NCI-H2107 (cell line): ENCODE measurements at regions not wholly inside any gene's neighbourhood (a gene's known extent, or its start where the extent isn't known, plus 50 kb on each side); places are given as distances from the start of the nearest gene placed in this dataset.

ENCODE experiments used
- DNase-seq: peaks from one replicate; lab custom pipeline; 2025; lab: John Stamatoyannopoulos, UW

GRCh38 chr10:78688901-78689583, 379.7 kb upstream of the ZMIZ1 start:
- peak; percentile 67 for DNase-seq

GRCh38 chr10:78689584-78689935, 379.2 kb upstream of the ZMIZ1 start:
- DNase-seq, result no peak

GRCh38 chr10:78690354-78691111, 378.2 kb upstream of the ZMIZ1 start:
- DNase-seq, result no peak

- no peak for DNase-seq
Observed at GRCh38 chr10:78691301-78692030, 377.3 kb upstream of the ZMIZ1 start.

GRCh38 chr10:78692071-78692470, 376.7 kb upstream of the ZMIZ1 start:
- no peak for DNase-seq

GRCh38 chr10:78695846-78696245, 372.9 kb upstream of the ZMIZ1 start:
- no peak for DNase-seq

GRCh38 chr10:78696791-78697395, 371.9 kb upstream of the ZMIZ1 start:
- no peak for DNase-seq

GRCh38 chr10:78699971-78700370, 368.8 kb upstream of the ZMIZ1 start:
- DNase-seq, result no peak

- DNase-seq, result no peak
Observed at GRCh38 chr10:78700413-78700812, 368.4 kb upstream of the ZMIZ1 start.

GRCh38 chr10:78700816-78701520, 367.8 kb upstream of the ZMIZ1 start:
- DNase-seq, result no peak

GRCh38 chr10:78702186-78702585, 366.6 kb upstream of the ZMIZ1 start:
- DNase-seq, result no peak

GRCh38 chr10:78702876-78703275, 365.9 kb upstream of the ZMIZ1 start:
- DNase-seq, result no peak

- DNase-seq, result no peak
Observed at GRCh38 chr10:78703593-78703992, 365.2 kb upstream of the ZMIZ1 start.

GRCh38 chr10:78706256-78706655, 362.5 kb upstream of the ZMIZ1 start:
- DNase-seq, result no peak

GRCh38 chr10:78706726-78707540, 361.8 kb upstream of the ZMIZ1 start:
- no peak for DNase-seq

- DNase-seq, result no peak
Observed at GRCh38 chr10:78707745-78708144, 361.0 kb upstream of the ZMIZ1 start.

GRCh38 chr10:78712147-78712546, 356.6 kb upstream of the ZMIZ1 start:
- DNase-seq, result no peak

- no peak for DNase-seq
Observed at GRCh38 chr10:78713659-78714058, 355.1 kb upstream of the ZMIZ1 start.

GRCh38 chr10:78714225-78714624, 354.5 kb upstream of the ZMIZ1 start:
- DNase-seq, result no peak

- no peak for DNase-seq
Observed at GRCh38 chr10:78715435-78715834, 353.3 kb upstream of the ZMIZ1 start.

GRCh38 chr10:78716043-78716660, 352.6 kb upstream of the ZMIZ1 start:
- DNase-seq, result no peak
